Neuronal stem cell (in vitro differentiated cells): ENCODE measurements at regions not wholly inside any gene's neighbourhood (a gene's known extent, or its start where the extent isn't known, plus 50 kb on each side); places are given as distances from the start of the nearest gene placed in this dataset.

Source experiments
- DNase-seq: peaks from one replicate; pipeline ENCODE4 v3.0.0-alpha.2; 2013; ENCODE audit warnings: low spot score
- H2AFZ ChIP-seq: one replicate; pipeline ENCODE4 v1.6.1; 2013; ENCODE audit warnings: mild to moderate bottlenecking, low read length, inconsistent platforms
- H2AK5ac ChIP-seq: 2 replicates; pipeline ENCODE4 v1.6.1; 2013; ENCODE audit warnings: low read depth, mild to moderate bottlenecking, inconsistent platforms, low read length, moderate library complexity, mixed read lengths
- H2BK120ac ChIP-seq: 2 replicates; pipeline ENCODE4 v1.6.1; 2013; ENCODE audit warnings: low read depth, mild to moderate bottlenecking, inconsistent platforms, low read length, moderate library complexity, mixed read lengths
- H2BK12ac ChIP-seq: one replicate; pipeline ENCODE4 v1.6.1; 2013; ENCODE audit warnings: low read length, inconsistent platforms
- H2BK15ac ChIP-seq: 2 replicates; pipeline ENCODE4 v1.6.1; 2013; ENCODE audit warnings: mild to moderate bottlenecking, low read length, inconsistent platforms, mixed read lengths
- H2BK5ac ChIP-seq: one replicate; pipeline ENCODE4 v1.6.1; 2013; ENCODE audit warnings: inconsistent platforms, mild to moderate bottlenecking, low read length, moderate library complexity
- H3K14ac ChIP-seq: one replicate; pipeline ENCODE4 v1.6.1; 2013; ENCODE audit warnings: low read length, inconsistent platforms
- H3K18ac ChIP-seq: 2 replicates; pipeline ENCODE4 v1.6.1; 2013; ENCODE audit warnings: low read length, inconsistent platforms
- H3K23ac ChIP-seq: 2 replicates; pipeline ENCODE4 v1.6.1; 2013; ENCODE audit warnings: low read depth, mild to moderate bottlenecking, mixed read lengths, low read length, inconsistent platforms; ENCODE audit not compliant: poor library complexity
- H3K27ac ChIP-seq: replicated peaks from 3 replicates; pipeline ENCODE4 v1.5.1; 2013; ENCODE audit warnings: low read length, inconsistent platforms
- H3K27me3 ChIP-seq, 3 experiments: 2 replicates each; pipeline ENCODE4 v1.6.1; 2013; ENCODE audit warnings: low read length in 3 of 3, mild to moderate bottlenecking in 2 of 3, inconsistent platforms in 1 of 3, low read depth in 1 of 3, mixed read lengths in 1 of 3, moderate library complexity in 1 of 3; ENCODE audit not compliant: control insufficient read depth in 3 of 3, insufficient read depth in 3 of 3
- H3K36me3 ChIP-seq, 2 donors: replicated peaks in 1 of 2; 2 replicates each; pipeline ENCODE4 v1.6.1; 2013; ENCODE audit warnings: low read length in 2 of 2; ENCODE audit not compliant: control insufficient read depth in 2 of 2, insufficient read depth in 2 of 2
- H3K4ac ChIP-seq: 2 replicates; pipeline ENCODE4 v1.6.1; 2013; ENCODE audit warnings: inconsistent platforms, mild to moderate bottlenecking, low read length, moderate library complexity
- H3K4me1 ChIP-seq, 2 donors: 1 replicate in 1 of 2; 2 replicates in 1 of 2; pipeline ENCODE4 v1.6.1; 2013; ENCODE audit warnings: low read length in 2 of 2, low read depth in 1 of 2; ENCODE audit not compliant: control insufficient read depth in 2 of 2, insufficient read depth in 1 of 2
- H3K4me2 ChIP-seq: one replicate; pipeline ENCODE4 v1.6.1; 2013; ENCODE audit warnings: mild to moderate bottlenecking, low read length, inconsistent platforms; ENCODE audit not compliant: insufficient read depth, poor library complexity, severe bottlenecking
- H3K4me3 ChIP-seq, 2 donors: 2 replicates each; pipeline ENCODE4 v1.5.1; 2013; ENCODE audit warnings: low read length in 2 of 2, mild to moderate bottlenecking in 2 of 2, inconsistent platforms in 1 of 2, moderate library complexity in 1 of 2
- H3K79me1 ChIP-seq: one replicate; pipeline ENCODE4 v1.6.1; 2013; ENCODE audit warnings: low read depth, mild to moderate bottlenecking, inconsistent platforms, low read length, moderate library complexity
- H3K9ac ChIP-seq: one replicate; pipeline ENCODE4 v1.6.1; 2013; ENCODE audit warnings: mild to moderate bottlenecking, low read depth, low read length, inconsistent platforms; ENCODE audit not compliant: poor library complexity
- H3K9me3 ChIP-seq, 2 donors: replicated peaks in 1 of 2; 2 replicates each; pipeline versions ENCODE3 to v1.6.1; 2013; ENCODE audit warnings: low read length in 2 of 2, mild to moderate bottlenecking in 2 of 2, inconsistent platforms in 1 of 2, low read depth in 1 of 2, mixed read lengths in 1 of 2, moderate library complexity in 1 of 2; ENCODE audit not compliant: control insufficient read depth in 2 of 2, insufficient read depth in 1 of 2
- H4K8ac ChIP-seq: one replicate; pipeline ENCODE4 v1.6.1; 2013; ENCODE audit warnings: low read depth, mild to moderate bottlenecking, inconsistent platforms, low read length, moderate library complexity
- H4K91ac ChIP-seq: one replicate; pipeline ENCODE4 v1.6.1; 2013; ENCODE audit warnings: low read length, low read depth, mild to moderate bottlenecking, inconsistent platforms; ENCODE audit not compliant: poor library complexity
- WGBS, 2 donors: extraction: QIAGEN DNeasy Blood & Tissue Kit; methylation state at CpG; one replicate each; pipeline ENCODE4 v1.1.7; 2013; ENCODE audit warnings: missing lambda C conversion rate in 2 of 2, mixed read lengths in 1 of 2; ENCODE audit not compliant: insufficient read length in 2 of 2, insufficient replicate concordance in 1 of 2; ENCODE audit errors: extremely low coverage in 2 of 2; 5-methylcytosine and 5-hydroxymethylcytosine counted together

DNA sequence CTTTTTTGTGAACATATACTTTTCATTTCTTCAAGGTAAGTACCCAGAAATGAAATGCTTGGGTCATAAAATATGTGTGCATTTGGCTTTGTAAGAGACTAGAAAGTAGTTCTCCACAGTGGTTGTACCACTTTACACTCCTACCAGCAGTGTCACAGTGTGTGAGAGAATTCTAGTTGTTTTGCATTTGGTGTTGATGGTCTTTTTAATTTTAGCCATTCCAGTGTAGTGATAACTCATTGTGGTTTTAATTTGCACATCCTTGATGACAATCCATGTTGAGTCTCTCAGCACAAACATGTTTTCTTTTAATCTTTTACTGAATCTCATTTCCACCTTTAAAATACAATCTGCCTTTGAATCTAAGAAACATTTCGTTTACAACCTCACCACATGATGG lies 402.5 kb upstream of the ETAA1 start:
- no peaks in the 10 kb centered on the region for H3K4me1 ChIP-seq
- no peak overlapping the region for H3K9ac ChIP-seq
- H3K27ac ChIP-seq, result no peak overlapping the region
- no peak overlapping the region for H2AFZ ChIP-seq
- no peak overlapping the region for H2AK5ac ChIP-seq
- H3K36me3 ChIP-seq, result no peaks in the 10 kb centered on the region
- no peak overlapping the region for H3K18ac ChIP-seq
- H3K4me3 ChIP-seq, result no peak overlapping the region
- DNase-seq, result no peak
- no peak overlapping the region for H4K8ac ChIP-seq
- no peak overlapping the region for H2BK5ac ChIP-seq
- WGBS, 2 donors, result no CpG with 5 or more reads among the region's 1 CpG
- H3K79me1 ChIP-seq, result no peaks in the 10 kb centered on the region
- H3K4me2 ChIP-seq, result no peak overlapping the region
- no peak overlapping the region for H4K91ac ChIP-seq
- H2BK12ac ChIP-seq, result no peak overlapping the region
- no peaks in the 10 kb centered on the region for H3K27me3 ChIP-seq
- no peak overlapping the region for H3K23ac ChIP-seq
- H2BK120ac ChIP-seq, result no peak overlapping the region
- H2BK15ac ChIP-seq, result no peak overlapping the region
- no peak overlapping the region for H3K14ac ChIP-seq
- H3K4ac ChIP-seq, result no peak overlapping the region
- no peaks in the 10 kb centered on the region for H3K9me3 ChIP-seq

DNA sequence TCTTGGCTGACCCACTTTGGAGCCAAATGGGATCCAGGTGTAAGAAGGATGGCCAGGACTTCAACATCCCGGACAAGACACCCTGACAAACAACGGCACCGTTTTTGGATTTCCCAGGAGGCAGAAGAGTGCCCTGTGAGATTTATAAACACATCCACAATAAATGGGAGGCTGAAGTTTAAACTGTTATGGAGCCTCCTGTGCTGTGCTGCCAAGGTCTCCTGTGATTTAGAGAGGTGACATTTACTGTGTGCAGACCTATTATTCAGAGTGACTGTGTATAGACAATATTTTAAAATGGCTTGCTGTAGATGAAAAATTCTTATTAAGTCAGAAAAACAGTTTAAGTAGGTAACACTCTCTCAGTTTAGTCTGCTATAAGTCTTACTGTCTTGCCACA lies 401.5 kb upstream of the ETAA1 start:
- H3K27me3 ChIP-seq, result no peaks in the 10 kb centered on the region
- H3K14ac ChIP-seq, result no peak overlapping the region
- H3K4ac ChIP-seq, result no peak overlapping the region
- H3K36me3 ChIP-seq, result no peaks in the 10 kb centered on the region
- H3K18ac ChIP-seq, result no peak overlapping the region
- H3K4me1 ChIP-seq, result no peaks in the 10 kb centered on the region
- no peaks in the 10 kb centered on the region for H3K9me3 ChIP-seq
- H3K23ac ChIP-seq, result no peak overlapping the region
- no peak overlapping the region for H3K27ac ChIP-seq
- no peak overlapping the region for H3K4me3 ChIP-seq
- no peak overlapping the region for H4K91ac ChIP-seq
- no peak overlapping the region for H3K9ac ChIP-seq
- WGBS, 2 donors, result no CpG with 5 or more reads among the region's 3 CpGs
- H2AK5ac ChIP-seq, result no peak overlapping the region
- H2BK5ac ChIP-seq, result no peak overlapping the region
- no peak overlapping the region for H2BK15ac ChIP-seq
- DNase-seq, result no peak
- no peak overlapping the region for H2BK120ac ChIP-seq
- no peaks in the 10 kb centered on the region for H3K79me1 ChIP-seq
- H4K8ac ChIP-seq, result no peak overlapping the region
- H3K4me2 ChIP-seq, result no peak overlapping the region
- no peak overlapping the region for H2AFZ ChIP-seq
- no peak overlapping the region for H2BK12ac ChIP-seq

- Histone ChIP-seq H4K8ac (no peak overlapping the region), H3K4me2 (no peak overlapping the region)
- WGBS, 2 donors, result no CpG with 5 or more reads among the region's 5 CpGs
These were observed 394.3 kb upstream of the ETAA1 start for GRCh38 chr2:67002618-67003371.

GRCh38 chr2:67006373-67006960 lies 390.7 kb upstream of the ETAA1 start:
- Histone ChIP-seq H4K8ac (no peak overlapping the region), H2BK120ac (no peak overlapping the region), H3K4ac (no peak overlapping the region), H3K9ac (no peak overlapping the region), H2BK12ac (no peak overlapping the region), H3K27ac (no peak overlapping the region), H2AK5ac (no peak overlapping the region), H2AFZ (no peak overlapping the region), H3K4me1 (peaks cover 0 to 1% of the 10 kb centered on the region in 2 donors), H2BK15ac (no peak overlapping the region), H3K27me3 (no peaks in the 10 kb centered on the region), H4K91ac (no peak overlapping the region), H3K4me3 (no peak overlapping the region), H3K14ac (no peak overlapping the region), H2BK5ac (no peak overlapping the region), H3K4me2 (no peak overlapping the region), H3K9me3 (no peaks in the 10 kb centered on the region), H3K79me1 (no peaks in the 10 kb centered on the region), H3K36me3 (no peaks in the 10 kb centered on the region), H3K18ac (no peak overlapping the region), H3K23ac (no peak overlapping the region)
- no peak for DNase-seq
- WGBS, 2 donors, result no CpG with 5 or more reads among the region's 5 CpGs

More at GRCh38 chr2:67002618-67003371, 394.3 kb upstream of the ETAA1 start:
- H3K36me3 ChIP-seq, result no peaks in the 10 kb centered on the region
- H2AFZ ChIP-seq, result no peak overlapping the region
- H3K18ac ChIP-seq, result no peak overlapping the region
- H3K9ac ChIP-seq, result no peak overlapping the region
- no peak for DNase-seq
- no peaks in the 10 kb centered on the region for H3K79me1 ChIP-seq
- H3K27ac ChIP-seq, result no peak overlapping the region
- H2BK12ac ChIP-seq, result no peak overlapping the region
- no peaks in the 10 kb centered on the region for H3K9me3 ChIP-seq
- H3K27me3 ChIP-seq, result no peaks in the 10 kb centered on the region
- H3K4ac ChIP-seq, result no peak overlapping the region
- H2BK5ac ChIP-seq, result no peak overlapping the region
- no peak overlapping the region for H4K91ac ChIP-seq
- H3K4me3 ChIP-seq, result no peak overlapping the region
- H2BK120ac ChIP-seq, result no peak overlapping the region
- H2BK15ac ChIP-seq, result no peak overlapping the region
- H3K23ac ChIP-seq, result no peak overlapping the region
- peaks cover 0 to 1% of the 10 kb centered on the region in 2 donors for H3K4me1 ChIP-seq
- H3K14ac ChIP-seq, result no peak overlapping the region
- no peak overlapping the region for H2AK5ac ChIP-seq
